ENCODE measurements at regions not wholly inside any gene's neighbourhood (a gene's known extent, or its start where the extent isn't known, plus 50 kb on each side); places are given as distances from the start of the nearest gene placed in this dataset.
"Not testable (repeated sequence)": the region's sequence is repeated elsewhere in the genome, so short reads cannot be mapped to it uniquely, and the experiment has no call there.

- TF ChIP-seq CTCF (IDR thresholded peaks at IDR 0.05; ENCODE audit: low read length, missing control alignments) = no peak
- no peak overlapping the region for H3K4me3 ChIP-seq (replicated peaks; ENCODE audit: low read depth, low read length)
- DNase-seq (ENCODE audit: low read depth) = no peak
Measured at GRCh38 chr9:126173929-126174328, 152.7 kb upstream of the MVB12B start.

- TF ChIP-seq CTCF (IDR thresholded peaks at IDR 0.05; ENCODE audit: low read length, missing control alignments) = no peak
- H3K4me3 ChIP-seq (replicated peaks; ENCODE audit: low read depth, low read length) = no peak overlapping the region
- no peak for DNase-seq (ENCODE audit: low read depth)
Measured at GRCh38 chr9:126183266-126183665, 143.4 kb upstream of the MVB12B start.

GRCh38 chr9:126190994-126191393, 135.6 kb upstream of the MVB12B start:
- H3K4me3 ChIP-seq (replicated peaks; ENCODE audit: low read depth, low read length); DNase-seq (ENCODE audit: low read depth): not testable (repeated sequence)

- no peak overlapping the region for H3K4me3 ChIP-seq (replicated peaks; ENCODE audit: low read depth, low read length)
- no peak for TF ChIP-seq CTCF (IDR thresholded peaks at IDR 0.05; ENCODE audit: low read length, missing control alignments)
- no peak for DNase-seq (ENCODE audit: low read depth)
Measured at GRCh38 chr9:126198854-126199253, 127.8 kb upstream of the MVB12B start.

- peak; percentile 3 for TF ChIP-seq CTCF (IDR thresholded peaks at IDR 0.05; ENCODE audit: low read length, missing control alignments)
- H3K4me3 ChIP-seq (replicated peaks; ENCODE audit: low read depth, low read length) = no peak overlapping the region
Measured at GRCh38 chr9:126203313-126203712, 123.3 kb upstream of the MVB12B start.

GRCh38 chr9:126204197-126204596, 122.4 kb upstream of the MVB12B start:
- DNase-seq (ENCODE audit: low read depth) = no peak
- no peak overlapping the region for H3K4me3 ChIP-seq (replicated peaks; ENCODE audit: low read depth, low read length)
- no peak for TF ChIP-seq CTCF (IDR thresholded peaks at IDR 0.05; ENCODE audit: low read length, missing control alignments)

More at GRCh38 chr9:126203313-126203712, 123.3 kb upstream of the MVB12B start:
- DNase-seq (ENCODE audit: low read depth) = no peak

- no peak for DNase-seq (ENCODE audit: low read depth)
- no peak overlapping the region for H3K4me3 ChIP-seq (replicated peaks; ENCODE audit: low read depth, low read length)
- no peak for TF ChIP-seq CTCF (IDR thresholded peaks at IDR 0.05; ENCODE audit: low read length, missing control alignments)
Measured at GRCh38 chr9:126204708-126205225, 121.9 kb upstream of the MVB12B start.
